ENCODE measurements at regions not wholly inside any gene's neighbourhood (a gene's known extent, or its start where the extent isn't known, plus 50 kb on each side); places are given as distances from the start of the nearest gene placed in this dataset.

DNA sequence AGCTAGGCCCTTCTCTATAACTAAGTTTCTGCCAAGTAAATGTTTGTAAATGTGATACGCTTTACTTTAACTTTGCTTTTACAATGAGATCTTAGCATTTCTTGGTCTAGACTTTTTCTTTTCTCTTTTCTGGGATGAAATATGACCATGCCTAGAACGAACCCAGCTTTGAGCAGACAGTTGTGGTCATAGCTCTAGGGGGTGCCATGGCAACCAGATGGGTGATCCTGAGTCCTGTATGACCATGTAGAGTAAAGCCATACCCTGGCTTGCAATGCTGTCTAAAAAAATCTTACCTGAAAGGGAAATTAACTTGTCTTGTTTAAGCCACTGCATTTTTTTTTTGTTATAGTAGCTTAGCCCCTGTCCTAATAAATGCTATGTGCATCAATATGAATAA, 956.3 kb downstream of the SLC4A3 start:
- TF ChIP-seq, protein P1, sequence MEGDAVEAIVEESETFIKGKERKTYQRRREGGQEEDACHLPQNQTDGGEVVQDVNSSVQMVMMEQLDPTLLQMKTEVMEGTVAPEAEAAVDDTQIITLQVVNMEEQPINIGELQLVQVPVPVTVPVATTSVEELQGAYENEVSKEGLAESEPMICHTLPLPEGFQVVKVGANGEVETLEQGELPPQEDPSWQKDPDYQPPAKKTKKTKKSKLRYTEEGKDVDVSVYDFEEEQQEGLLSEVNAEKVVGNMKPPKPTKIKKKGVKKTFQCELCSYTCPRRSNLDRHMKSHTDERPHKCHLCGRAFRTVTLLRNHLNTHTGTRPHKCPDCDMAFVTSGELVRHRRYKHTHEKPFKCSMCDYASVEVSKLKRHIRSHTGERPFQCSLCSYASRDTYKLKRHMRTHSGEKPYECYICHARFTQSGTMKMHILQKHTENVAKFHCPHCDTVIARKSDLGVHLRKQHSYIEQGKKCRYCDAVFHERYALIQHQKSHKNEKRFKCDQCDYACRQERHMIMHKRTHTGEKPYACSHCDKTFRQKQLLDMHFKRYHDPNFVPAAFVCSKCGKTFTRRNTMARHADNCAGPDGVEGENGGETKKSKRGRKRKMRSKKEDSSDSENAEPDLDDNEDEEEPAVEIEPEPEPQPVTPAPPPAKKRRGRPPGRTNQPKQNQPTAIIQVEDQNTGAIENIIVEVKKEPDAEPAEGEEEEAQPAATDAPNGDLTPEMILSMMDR (IDR thresholded peaks at IDR 0.05 in 4 of 5, conservative IDR thresholded peaks at IDR 0.05 in 1 of 5) = no peak
- no peak for TF ChIP-seq POLR2A (IDR thresholded peaks at IDR 0.05)

All from gastrocnemius medialis (tissue), 4 donors.